HEK293 (cell line): ENCODE measurements at regions not wholly inside any gene's neighbourhood (a gene's known extent, or its start where the extent isn't known, plus 50 kb on each side); places are given as distances from the start of the nearest gene placed in this dataset.

Experiments
- BCL11A ChIP-seq: fragments of 450-650 bp; formaldehyde crosslinking; IDR thresholded peaks from 2 replicates; pipeline ENCODE4 v1.5.1; 2016; ENCODE audit warnings: low read depth, missing biosample characterization, missing genetic modification characterization
- CTCF ChIP-seq: fragments of 450-650 bp; formaldehyde crosslinking; IDR thresholded peaks from 2 replicates; pipeline ENCODE4 v1.5.1; 2016; ENCODE audit warnings: missing biosample characterization, missing genetic modification characterization
- GLI4 ChIP-seq: fragments of 450-650 bp; formaldehyde crosslinking; IDR thresholded peaks from 2 replicates; pipeline ENCODE4 v1.5.1; 2016; ENCODE audit warnings: missing biosample characterization, missing genetic modification characterization
- PRDM4 ChIP-seq: fragments of 450-650 bp; formaldehyde crosslinking; IDR thresholded peaks from 2 replicates; pipeline ENCODE4 v1.5.1; 2017; ENCODE audit warnings: missing biosample characterization, missing genetic modification characterization
- REST ChIP-seq: fragments of 450-650 bp; formaldehyde crosslinking; IDR thresholded peaks from 2 replicates; pipeline ENCODE4 v1.5.1; 2016; ENCODE audit warnings: missing biosample characterization, missing genetic modification characterization
- YY1 ChIP-seq: fragments of 450-650 bp; formaldehyde crosslinking; IDR thresholded peaks from 2 replicates; pipeline ENCODE4 v1.5.1; 2018; ENCODE audit warnings: missing biosample characterization, missing genetic modification characterization
- ZBTB7A ChIP-seq: fragments of 450-650 bp; formaldehyde crosslinking; IDR thresholded peaks from 2 replicates; pipeline ENCODE4 v1.5.1; 2016; ENCODE audit warnings: low read depth, missing biosample characterization, missing genetic modification characterization
- ZEB2 ChIP-seq: fragments of 450-650 bp; formaldehyde crosslinking; IDR thresholded peaks from 2 replicates; pipeline ENCODE4 v1.5.1; 2016; ENCODE audit warnings: missing biosample characterization, missing genetic modification characterization
- ZNF530 ChIP-seq: fragments of 450-650 bp; formaldehyde crosslinking; IDR thresholded peaks from 2 replicates; pipeline ENCODE4 v1.5.1; 2016; ENCODE audit warnings: low read depth, missing biosample characterization, missing genetic modification characterization
- ZNF768 ChIP-seq: fragments of 450-650 bp; formaldehyde crosslinking; IDR thresholded peaks from 2 replicates; pipeline ENCODE4 v1.5.1; 2018; ENCODE audit warnings: missing biosample characterization, mild to moderate bottlenecking, missing genetic modification characterization
- ZSCAN5A ChIP-seq: fragments of 450-650 bp; formaldehyde crosslinking; IDR thresholded peaks from 2 replicates; pipeline ENCODE4 v1.5.1; 2016; ENCODE audit warnings: missing biosample characterization, missing genetic modification characterization

- no peak for TF ChIP-seq ZEB2
- TF ChIP-seq ZSCAN5A (tag by site-specific recombination): no peak
- TF ChIP-seq ZBTB7A: no peak
- TF ChIP-seq GLI4: no peak
- TF ChIP-seq ZNF530 (tag by site-specific recombination): no peak
- no peak for TF ChIP-seq REST (tag by site-specific recombination)
- no peak for TF ChIP-seq ZNF768 (tag by site-specific recombination)
- no peak for TF ChIP-seq PRDM4 (tag by site-specific recombination)
- TF ChIP-seq YY1 (tag by site-specific recombination): no peak
- TF ChIP-seq BCL11A (tag by site-specific recombination): no peak
- no peak for TF ChIP-seq CTCF
Measured at GRCh38 chr1:30384286-30385245, 338.8 kb downstream of the MATN1 start.
